A549 (cell line): ENCODE measurements at regions not wholly inside any gene's neighbourhood (a gene's known extent, or its start where the extent isn't known, plus 50 kb on each side); places are given as distances from the start of the nearest gene placed in this dataset.
"Not testable (repeated sequence)": the region's sequence is repeated elsewhere in the genome, so short reads cannot be mapped to it uniquely, and the experiment has no call there.

Experiments
- ATAC-seq, 2 experiments: fragments of 200-7000 bp in 1 of 2; fragments of >200 bp in 1 of 2; cut with Nextera tagmentation in 1 of 2; cut with Tn5 transposase in 1 of 2; 3 replicates each; pipeline versions ENCODE4 v1.8.0 to v1.9.1; 2018 to 2020; ENCODE audit warnings: mild to moderate bottlenecking in 1 of 2, moderate library complexity in 1 of 2
- CTCF ChIA-PET: fragments of 300-600 bp; sonication (Branson Sonifier 250); formaldehyde crosslinking; extraction: SDS; loops from one replicate; lab custom pipeline; 2021; ENCODE audit warnings: antibody characterized with exemption, inconsistent platforms; lab: Yijun Ruan, JAX
- POLR2A ChIA-PET: fragments of 350-600 bp; formaldehyde crosslinking; extraction: SDS; loops from one replicate; lab custom pipeline; 2021; ENCODE audit warnings: antibody characterized with exemption, inconsistent platforms; lab: Yijun Ruan, JAX
- DNase-seq, 2 experiments: peaks; one replicate each; pipeline versions ENCODE4 v3.0.0 to v3.0.0-alpha.2; 2011 to 2016; ENCODE audit warnings: low read depth in 1 of 2, low spot score in 1 of 2
- FAIRE-seq: peaks from 2 replicates; lab custom pipeline; 2011; peaks lifted over from hg19 to GRCh38; lab: Jason Lieb, UNC
- H3K27ac ChIP-seq, 2 experiments: fragments of >200 bp; sonication (Bioruptor Twin); formaldehyde crosslinking; 3 replicates each; pipeline ENCODE4 v1.5.1; 2016 to 2017
- H3K4me1 ChIP-seq: fragments of >200 bp; sonication (Bioruptor Twin); formaldehyde crosslinking; 3 replicates; pipeline ENCODE4 v1.6.1; 2016
- H3K4me2 ChIP-seq: fragments of >200 bp; sonication (Bioruptor Twin); formaldehyde crosslinking; 3 replicates; pipeline ENCODE4 v1.6.1; 2016
- H3K4me3 ChIP-seq: fragments of >200 bp; sonication (Bioruptor Twin); formaldehyde crosslinking; 3 replicates; pipeline ENCODE4 v1.5.1; 2016
- H3K9me3 ChIP-seq: fragments of >200 bp; sonication (Bioruptor Twin); formaldehyde crosslinking; 3 replicates; pipeline ENCODE4 v1.6.1; 2016
- CBX8 ChIP-seq: fragments of 200-600 bp; sonication (generic); IDR thresholded peaks from 2 replicates; pipeline ENCODE4 v1.6.1; 2016
- CEBPB ChIP-seq, 2 experiments: fragments of >200 bp in 1 of 2; sonication (Bioruptor Twin) in 1 of 2; formaldehyde crosslinking in 1 of 2; IDR thresholded peaks; 2 replicates each; pipeline ENCODE4 v1.6.1; 2012 to 2016
- CHD4 ChIP-seq: fragments of 200-600 bp; sonication (generic); IDR thresholded peaks from 2 replicates; pipeline ENCODE4 v1.6.1; 2016; ENCODE audit warnings: antibody characterized with exemption, mild to moderate bottlenecking, borderline replicate concordance
- CTCF ChIP-seq: fragments of >200 bp; sonication (Bioruptor Twin); formaldehyde crosslinking; IDR thresholded peaks from 3 replicates; pipeline ENCODE4 v1.5.1; 2016
- FOSB ChIP-seq: fragments of 250-450 bp; sonication (Bioruptor Pico); IDR thresholded peaks from 2 replicates; pipeline ENCODE4 v1.5.0; 2020; ENCODE audit warnings: mild to moderate bottlenecking, moderate library complexity
- FOXS1 ChIP-seq: fragments of 250-450 bp; sonication (Bioruptor Pico); IDR thresholded peaks from 2 replicates; pipeline ENCODE4 v1.5.0; 2020; ENCODE audit warnings: mild to moderate bottlenecking, moderate library complexity
- HOXB13 ChIP-seq: fragments of 250-450 bp; sonication (Bioruptor Pico); IDR thresholded peaks from 2 replicates; pipeline ENCODE4 v1.5.0; 2020; ENCODE audit warnings: low read depth, mild to moderate bottlenecking, moderate library complexity
- JUN ChIP-seq, 2 experiments: fragments of >200 bp; sonication (Bioruptor Twin); formaldehyde crosslinking; IDR thresholded peaks; 2 replicates in 1 of 2; 3 replicates in 1 of 2; pipeline ENCODE4 v1.6.1; 2016 to 2017
- KDM1A ChIP-seq: fragments of 200-600 bp; sonication (generic); IDR thresholded peaks from 2 replicates; pipeline ENCODE4 v1.6.1; 2016; ENCODE audit warnings: low read depth, mild to moderate bottlenecking
- KDM5A ChIP-seq: fragments of 200-600 bp; sonication (generic); IDR thresholded peaks from 2 replicates; pipeline ENCODE4 v1.6.1; 2016; ENCODE audit warnings: antibody characterized with exemption, mild to moderate bottlenecking
- MAX ChIP-seq: IDR thresholded peaks from 2 replicates; pipeline ENCODE4 v1.6.1; 2012
- MAZ ChIP-seq: fragments of 150-350 bp; IDR thresholded peaks from 2 replicates; pipeline ENCODE4 v1.6.1; 2014; ENCODE audit warnings: antibody characterized with exemption, low read depth, low read length, borderline replicate concordance
- MYC ChIP-seq: IDR thresholded peaks from 2 replicates; pipeline ENCODE4 v1.6.1; 2012; ENCODE audit warnings: mild to moderate bottlenecking, inconsistent platforms, low read length, improper control_type of control experiment, borderline replicate concordance
- NFE2L2 ChIP-seq: fragments of 150-350 bp; conservative IDR thresholded peaks from 2 replicates; pipeline ENCODE4 v1.6.1; 2014; ENCODE audit warnings: low read length
- POLR2A ChIP-seq: IDR thresholded peaks from 2 replicates; pipeline ENCODE4 v1.6.1; 2012; ENCODE audit warnings: mild to moderate bottlenecking, low read length
- RARB ChIP-seq: fragments of 250-450 bp; sonication (Bioruptor Pico); IDR thresholded peaks from 2 replicates; pipeline ENCODE4 v1.8.0; 2021; ENCODE audit warnings: mild to moderate bottlenecking, moderate library complexity
- RFX5 ChIP-seq: fragments of 450-650 bp; IDR thresholded peaks from 2 replicates; pipeline ENCODE4 v1.7.1; 2014; ENCODE audit warnings: antibody characterized with exemption, mild to moderate bottlenecking, moderate library complexity
- TFCP2L1 ChIP-seq: fragments of 250-450 bp; sonication (Bioruptor Pico); IDR thresholded peaks from 2 replicates; pipeline ENCODE4 v1.5.0; 2021; ENCODE audit warnings: mild to moderate bottlenecking
- TP53 ChIP-seq: fragments of 250-450 bp; sonication (Bioruptor Pico); IDR thresholded peaks from 2 replicates; pipeline ENCODE4 v1.5.0; 2021; ENCODE audit warnings: mild to moderate bottlenecking, moderate library complexity
- ZNF302 ChIP-seq: fragments of 250-450 bp; sonication (Bioruptor Pico); IDR thresholded peaks from 2 replicates; pipeline ENCODE4 v1.9.0; 2021; ENCODE audit warnings: inconsistent platforms, mild to moderate bottlenecking, moderate library complexity
- WGBS: methylation state at CpG from one replicate; pipeline ENCODE4 v1.1.6; 2017; ENCODE audit errors: missing lambda C conversion rate; 5-methylcytosine and 5-hydroxymethylcytosine counted together
- TF ChIP-seq, protein P1 (sequence below): fragments of >200 bp; sonication (Bioruptor Twin); formaldehyde crosslinking; IDR thresholded peaks from 3 replicates; pipeline ENCODE4 v1.6.1; 2016
- TF ChIP-seq, protein P2 (sequence below): IDR thresholded peaks from 2 replicates; pipeline ENCODE4 v1.6.1; 2012
- TF ChIP-seq, protein P3 (sequence below): fragments of >200 bp; sonication (Bioruptor Twin); formaldehyde crosslinking; IDR thresholded peaks from 2 replicates; pipeline ENCODE4 v1.6.1; 2016
- TF ChIP-seq, protein P4 (sequence below): IDR thresholded peaks from 2 replicates; pipeline ENCODE4 v1.6.1; 2012; ENCODE audit warnings: low read depth, borderline replicate concordance
- TF ChIP-seq, protein P5 (sequence below): fragments of 250-450 bp; sonication (Bioruptor Pico); IDR thresholded peaks from 2 replicates; pipeline ENCODE4 v1.5.0; 2021; ENCODE audit warnings: mild to moderate bottlenecking, moderate library complexity, borderline replicate concordance

GRCh38 chr22:48717883-48718817 is 1109.5 kb downstream of the BRD1 start:
- ATAC-seq (no peak), FAIRE-seq (no peak), DNase-seq (no peak)
- WGBS, result 84% methylated on average over 9 of the region's 31 CpGs
- ChIA-PET CTCF (no interaction called here), POLR2A (no interaction called here)
- H3K27ac ChIP-seq, result no peak overlapping the region
- no peak for TF ChIP-seq MYC
- no peak for TF ChIP-seq CHD4
- no peak for TF ChIP-seq MAZ
- TF ChIP-seq, protein P1, sequence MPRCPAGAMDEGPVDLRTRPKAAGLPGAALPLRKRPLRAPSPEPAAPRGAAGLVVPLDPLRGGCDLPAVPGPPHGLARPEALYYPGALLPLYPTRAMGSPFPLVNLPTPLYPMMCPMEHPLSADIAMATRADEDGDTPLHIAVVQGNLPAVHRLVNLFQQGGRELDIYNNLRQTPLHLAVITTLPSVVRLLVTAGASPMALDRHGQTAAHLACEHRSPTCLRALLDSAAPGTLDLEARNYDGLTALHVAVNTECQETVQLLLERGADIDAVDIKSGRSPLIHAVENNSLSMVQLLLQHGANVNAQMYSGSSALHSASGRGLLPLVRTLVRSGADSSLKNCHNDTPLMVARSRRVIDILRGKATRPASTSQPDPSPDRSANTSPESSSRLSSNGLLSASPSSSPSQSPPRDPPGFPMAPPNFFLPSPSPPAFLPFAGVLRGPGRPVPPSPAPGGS, result no peak
- TF ChIP-seq RFX5, result no peak
- no peak for TF ChIP-seq HOXB13 (CRISPR knock-in tag)
- no peak for TF ChIP-seq CBX8
- TF ChIP-seq, protein P2, sequence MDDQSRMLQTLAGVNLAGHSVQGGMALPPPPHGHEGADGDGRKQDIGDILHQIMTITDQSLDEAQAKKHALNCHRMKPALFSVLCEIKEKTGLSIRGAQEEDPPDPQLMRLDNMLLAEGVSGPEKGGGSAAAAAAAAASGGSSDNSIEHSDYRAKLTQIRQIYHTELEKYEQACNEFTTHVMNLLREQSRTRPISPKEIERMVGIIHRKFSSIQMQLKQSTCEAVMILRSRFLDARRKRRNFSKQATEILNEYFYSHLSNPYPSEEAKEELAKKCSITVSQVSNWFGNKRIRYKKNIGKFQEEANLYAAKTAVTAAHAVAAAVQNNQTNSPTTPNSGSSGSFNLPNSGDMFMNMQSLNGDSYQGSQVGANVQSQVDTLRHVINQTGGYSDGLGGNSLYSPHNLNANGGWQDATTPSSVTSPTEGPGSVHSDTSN, result no peak
- TF ChIP-seq FOXS1 (CRISPR knock-in tag), result no peak
- no peak for TF ChIP-seq ZNF302 (CRISPR knock-in tag)
- no peak for TF ChIP-seq JUN (IDR thresholded peaks at IDR 0.05)
- no peak for TF ChIP-seq TP53
- no peak overlapping the region for H3K4me2 ChIP-seq
- no peak overlapping the region for H3K4me3 ChIP-seq
- H3K9me3 ChIP-seq, result no peaks in the 10 kb centered on the region
- H3K4me1 ChIP-seq, result no peaks in the 10 kb centered on the region

- POLR2A ChIA-PET, result no interaction called here
- Histone ChIP-seq H3K9me3 (no peaks in the 10 kb centered on the region), H3K27ac (no peak overlapping the region)
- TF ChIP-seq, protein P3, sequence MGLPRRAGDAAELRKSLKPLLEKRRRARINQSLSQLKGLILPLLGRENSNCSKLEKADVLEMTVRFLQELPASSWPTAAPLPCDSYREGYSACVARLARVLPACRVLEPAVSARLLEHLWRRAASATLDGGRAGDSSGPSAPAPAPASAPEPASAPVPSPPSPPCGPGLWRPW, result no peak
- no peak for TF ChIP-seq MAX
- no peak for TF ChIP-seq CEBPB (IDR thresholded peaks at IDR 0.05)
- TF ChIP-seq KDM1A, result no peak
- TF ChIP-seq, protein P4, sequence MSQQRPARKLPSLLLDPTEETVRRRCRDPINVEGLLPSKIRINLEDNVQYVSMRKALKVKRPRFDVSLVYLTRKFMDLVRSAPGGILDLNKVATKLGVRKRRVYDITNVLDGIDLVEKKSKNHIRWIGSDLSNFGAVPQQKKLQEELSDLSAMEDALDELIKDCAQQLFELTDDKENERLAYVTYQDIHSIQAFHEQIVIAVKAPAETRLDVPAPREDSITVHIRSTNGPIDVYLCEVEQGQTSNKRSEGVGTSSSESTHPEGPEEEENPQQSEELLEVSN, result no peak
- TF ChIP-seq POLR2A, result no peak
- TF ChIP-seq TP53, result no peak
- TF ChIP-seq KDM5A, result no peak
- no peak for TF ChIP-seq FOSB (CRISPR knock-in tag)
- TF ChIP-seq CTCF, result no peak
- no peak for TF ChIP-seq ZNF302 (CRISPR knock-in tag)
- TF ChIP-seq MYC, result no peak
- TF ChIP-seq NFE2L2, result no peak
- no peak for TF ChIP-seq CBX8
- TF ChIP-seq RARB, result no peak
- TF ChIP-seq TFCP2L1 (CRISPR knock-in tag), result no peak
- no peak for TF ChIP-seq RFX5
- TF ChIP-seq, protein P5, sequence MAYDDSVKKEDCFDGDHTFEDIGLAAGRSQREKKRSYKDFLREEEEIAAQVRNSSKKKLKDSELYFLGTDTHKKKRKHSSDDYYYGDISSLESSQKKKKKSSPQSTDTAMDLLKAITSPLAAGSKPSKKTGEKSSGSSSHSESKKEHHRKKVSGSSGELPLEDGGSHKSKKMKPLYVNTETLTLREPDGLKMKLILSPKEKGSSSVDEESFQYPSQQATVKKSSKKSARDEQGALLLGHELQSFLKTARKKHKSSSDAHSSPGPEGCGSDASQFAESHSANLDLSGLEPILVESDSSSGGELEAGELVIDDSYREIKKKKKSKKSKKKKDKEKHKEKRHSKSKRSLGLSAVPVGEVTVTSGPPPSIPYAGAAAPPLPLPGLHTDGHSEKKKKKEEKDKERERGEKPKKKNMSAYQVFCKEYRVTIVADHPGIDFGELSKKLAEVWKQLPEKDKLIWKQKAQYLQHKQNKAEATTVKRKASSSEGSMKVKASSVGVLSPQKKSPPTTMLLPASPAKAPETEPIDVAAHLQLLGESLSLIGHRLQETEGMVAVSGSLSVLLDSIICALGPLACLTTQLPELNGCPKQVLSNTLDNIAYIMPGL (CRISPR knock-in tag), result no peak
- TF ChIP-seq, all 56 proteins: peak for 0
- Histone ChIP-seq H3K4me3 (no peak overlapping the region), H3K4me2 (no peak overlapping the region), H3K4me1 (no peaks in the 10 kb centered on the region)
- FAIRE-seq (no peak), ATAC-seq (no peak; a peak in 1 of 6 replicates), DNase-seq (no peak)
- WGBS, result 70% methylated on average over 23 of the region's 24 CpGs
- CTCF ChIA-PET, result no interaction called here
Observed at GRCh38 chr22:48717076-48717810, 1110.4 kb downstream of the BRD1 start.

DNA sequence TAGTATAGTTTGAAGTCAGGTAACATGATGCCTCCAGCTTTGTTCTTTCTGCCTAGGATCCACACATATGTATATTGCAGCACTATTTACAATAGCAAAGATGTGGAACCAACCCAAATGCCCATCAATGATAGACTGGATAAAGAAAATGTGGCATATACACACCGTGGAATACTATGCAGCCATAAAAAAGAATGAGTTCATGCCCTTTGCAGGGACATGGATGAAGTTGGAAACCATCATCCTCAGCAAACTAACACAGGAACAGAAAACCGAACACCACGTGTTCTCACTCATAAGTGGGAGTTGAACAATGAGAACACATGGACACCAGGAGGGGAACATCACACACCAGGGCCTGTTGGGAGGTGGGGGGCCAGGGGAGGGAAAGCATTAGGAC is 1111.5 kb downstream of the BRD1 start:
- H3K4me3 ChIP-seq, FAIRE-seq, H3K4me1 ChIP-seq, ATAC-seq, H3K9me3 ChIP-seq, H3K4me2 ChIP-seq, CTCF ChIA-PET, H3K27ac ChIP-seq, POLR2A ChIA-PET, DNase-seq: not testable (repeated sequence)
- WGBS, result 35% methylated on average over 3 of the region's 3 CpGs
